HCT116 (cell line): ENCODE measurements at regions not wholly inside any gene's neighbourhood (a gene's known extent, or its start where the extent isn't known, plus 50 kb on each side); places are given as distances from the start of the nearest gene placed in this dataset.

ENCODE experiments used
- ATF3 ChIP-seq: IDR thresholded peaks from 2 replicates; pipeline ENCODE4 v1.6.1; 2012
- CEBPB ChIP-seq: IDR thresholded peaks from 2 replicates; pipeline ENCODE4 v1.6.1; 2012; ENCODE audit warnings: low read depth
- CTCF ChIP-seq, 3 experiments: fragments of 200-600 bp in 1 of 3; sonication (generic) in 1 of 3; IDR thresholded peaks in 2 of 3; conservative IDR thresholded peaks in 1 of 3; 2 replicates each; pipeline ENCODE4 v1.5.1; 2012 to 2017; ENCODE audit warnings: low read depth in 2 of 3, low read length in 2 of 3, antibody characterized with exemption in 1 of 3, borderline replicate concordance in 1 of 3, control low read depth in 1 of 3, mild to moderate bottlenecking in 1 of 3, mixed read lengths in 1 of 3, mixed run types in 1 of 3, moderate library complexity in 1 of 3; ENCODE audit not compliant: insufficient read depth in 1 of 3
- EGR1 ChIP-seq: IDR thresholded peaks from 2 replicates; pipeline ENCODE4 v1.6.1; 2012; ENCODE audit warnings: low read depth
- EZH2 ChIP-seq: fragments of 200-600 bp; sonication (generic); IDR thresholded peaks from 2 replicates; pipeline ENCODE4 v1.6.1; 2017; ENCODE audit warnings: antibody characterized with exemption, mixed run types
- EZH2phosphoT487 ChIP-seq: fragments of 200-600 bp; IDR thresholded peaks from 2 replicates; pipeline ENCODE4 v1.6.1; 2018; ENCODE audit warnings: antibody characterized with exemption, borderline replicate concordance
- MAX ChIP-seq: IDR thresholded peaks from 2 replicates; pipeline ENCODE4 v1.6.1; 2012
- POLR2A ChIP-seq: IDR thresholded peaks from 2 replicates; pipeline ENCODE4 v1.7.0; 2011; ENCODE audit warnings: borderline replicate concordance; ENCODE audit not compliant: insufficient read depth, insufficient read length; ENCODE audit errors: extremely low read depth
- POLR2AphosphoS5 ChIP-seq: IDR thresholded peaks from 2 replicates; pipeline ENCODE4 v1.6.1; 2011; ENCODE audit warnings: mild to moderate bottlenecking, low read depth, low read length, moderate library complexity
- SIN3A ChIP-seq: IDR thresholded peaks from 2 replicates; pipeline ENCODE4 v1.6.1; 2012; ENCODE audit warnings: low read depth
- ZNF274 ChIP-seq: fragments of 200-500 bp; sonication (Bioruptor generic); IDR thresholded peaks from 2 replicates; pipeline ENCODE4 v1.6.1; 2014; ENCODE audit warnings: mild to moderate bottlenecking, low read depth, low read length, inconsistent platforms

GRCh38 chr13:67283637-67284036, 53.5 kb upstream of the PCDH9 start:
- no peak for TF ChIP-seq CEBPB
- no peak for TF ChIP-seq CTCF (IDR thresholded peaks at IDR 0.05 in 2 of 3, conservative IDR thresholded peaks at IDR 0.05 in 1 of 3; ENCODE audit: borderline replicate concordance in 1 of 3, insufficient read depth in 1 of 3, low read depth in 2 of 3, low read length in 2 of 3)
- no peak for TF ChIP-seq EGR1
- TF ChIP-seq POLR2AphosphoS5, result no peak
- TF ChIP-seq POLR2A, result no peak
- no peak for TF ChIP-seq EZH2
- no peak for TF ChIP-seq MAX
- no peak for TF ChIP-seq ZNF274
- no peak for TF ChIP-seq EZH2phosphoT487
- TF ChIP-seq ATF3, result no peak
- TF ChIP-seq SIN3A, result no peak
